Activated naive CD4-positive, alpha-beta T cell treated with anti-CD3 and anti-CD28 coated beads, Interleukin-2, amount 50 U/mL, for 16 hours (primary cell): ENCODE measurements at regions not wholly inside any gene's neighbourhood (a gene's known extent, or its start where the extent isn't known, plus 50 kb on each side); places are given as distances from the start of the nearest gene placed in this dataset.

Source experiments
- DNase-seq: peaks from one replicate; pipeline ENCODE4 v3.0.0-alpha.2; 2020

GRCh38 chr15:31264559-31265089 is 62.0 kb upstream of the KLF13 start:
- DNase-seq = no peak

- no peak for DNase-seq
Observed at GRCh38 chr15:31265090-31265870, 61.4 kb upstream of the KLF13 start.

GRCh38 chr15:31265871-31266711 is 60.5 kb upstream of the KLF13 start:
- peak; percentile 65 for DNase-seq

GRCh38 chr15:31266712-31267111 is 59.9 kb upstream of the KLF13 start:
- no peak for DNase-seq

- DNase-seq = no peak
Observed at GRCh38 chr15:31267161-31268107, 59.2 kb upstream of the KLF13 start.

GRCh38 chr15:31268108-31268501 is 58.5 kb upstream of the KLF13 start:
- DNase-seq = no peak

GRCh38 chr15:31268911-31269784 is 57.5 kb upstream of the KLF13 start:
- DNase-seq = no peak

- DNase-seq = no peak
Observed at GRCh38 chr15:31269816-31270575, 56.6 kb upstream of the KLF13 start.

GRCh38 chr15:31270767-31271166 is 55.9 kb upstream of the KLF13 start:
- no peak for DNase-seq

GRCh38 chr15:31271224-31271635 is 55.4 kb upstream of the KLF13 start:
- DNase-seq = no peak

GRCh38 chr15:31271711-31272557 is 54.7 kb upstream of the KLF13 start:
- no peak for DNase-seq

GRCh38 chr15:31272558-31273257 is 53.9 kb upstream of the KLF13 start:
- no peak for DNase-seq

- no peak for DNase-seq
Observed at GRCh38 chr15:31273258-31273941, 53.2 kb upstream of the KLF13 start.

- no peak for DNase-seq
Observed at GRCh38 chr15:31274496-31275330, 51.9 kb upstream of the KLF13 start.

GRCh38 chr15:31275331-31276262 is 51.0 kb upstream of the KLF13 start:
- DNase-seq = no peak

GRCh38 chr15:31276596-31277298 is 49.9 kb upstream of the KLF13 start:
- DNase-seq = no peak
